ENCODE measurements at regions not wholly inside any gene's neighbourhood (a gene's known extent, or its start where the extent isn't known, plus 50 kb on each side); places are given as distances from the start of the nearest gene placed in this dataset.

- TF ChIP-seq ZBTB43 (CRISPR knock-in tag; conservative IDR thresholded peaks at IDR 0.05): peak; percentile 73; the same call in 1 of the 2 replicates
- TF ChIP-seq TGIF2 (CRISPR knock-in tag; IDR thresholded peaks at IDR 0.05): peak; percentile 87
- peak; percentile 90 for TF ChIP-seq ETV6 (CRISPR knock-in tag; conservative IDR thresholded peaks at IDR 0.05)
- TF ChIP-seq POLR2A (IDR thresholded peaks at IDR 0.05; ENCODE audit: insufficient read depth in 1 of 2, low read depth in 2 of 2, low read length in 2 of 2): peak; percentile 14 to 15; a peak in 2 of 4 replicates
- TF ChIP-seq CSRNP2 (CRISPR knock-in tag; conservative IDR thresholded peaks at IDR 0.05; ENCODE audit: low read depth): no peak
- peak; percentile 72; the same call in 1 of the 2 replicates for TF ChIP-seq ZHX2 (IDR thresholded peaks at IDR 0.05; ENCODE audit: low read depth)
- TF ChIP-seq ZHX2 (CRISPR knock-in tag; IDR thresholded peaks at IDR 0.05; ENCODE audit: borderline replicate concordance): no peak; the same call in 1 of the 2 replicates
- peak; percentile 56; the same call in 1 of the 2 replicates for TF ChIP-seq HNF1A (IDR thresholded peaks at IDR 0.05; ENCODE audit: low read depth)
- TF ChIP-seq HNF1A (CRISPR knock-in tag; IDR thresholded peaks at IDR 0.05; ENCODE audit: borderline replicate concordance): peak; percentile 95
- TF ChIP-seq ZNF121 (CRISPR knock-in tag; IDR thresholded peaks at IDR 0.05): no peak
- no peak; the same call in 1 of the 2 replicates for TF ChIP-seq HOXA9 (CRISPR knock-in tag; IDR thresholded peaks at IDR 0.05; ENCODE audit: borderline replicate concordance)
- no peak for TF ChIP-seq ZNF251 (CRISPR knock-in tag; IDR thresholded peaks at IDR 0.05)
- peak; percentile 85 for TF ChIP-seq ZEB1 (IDR thresholded peaks at IDR 0.05; ENCODE audit: insufficient replicate concordance, low read depth)
- no peak for TF ChIP-seq ZC3H4 (CRISPR knock-in tag; IDR thresholded peaks at IDR 0.05; ENCODE audit: borderline replicate concordance)
Observed at GRCh38 chr3:177359593-177360357, 162.5 kb upstream of the TBL1XR1 start (continued).
